PC-9 (cell line): ENCODE measurements at regions not wholly inside any gene's neighbourhood (a gene's known extent, or its start where the extent isn't known, plus 50 kb on each side); places are given as distances from the start of the nearest gene placed in this dataset.

Experiments used
- BruUV-seq: library from RNA; stranded (reverse); fragments of 400-500 nt; replicated peaks from 2 replicates; lab custom pipeline; 2021; lab: Mats Ljungman, UMichigan
- CTCF ChIA-PET: fragments of 300-600 bp; sonication (Branson Sonifier 250); formaldehyde crosslinking; loops from one replicate; lab custom pipeline; 2022; ENCODE audit warnings: antibody characterized with exemption; lab: Charles Lee
- POLR2A ChIA-PET: fragments of 300-600 bp; sonication (Branson Sonifier 250); formaldehyde crosslinking; loops from one replicate; lab custom pipeline; 2022; ENCODE audit warnings: antibody characterized with exemption; ENCODE audit not compliant: unreplicated experiment; lab: Charles Lee
- DNase-seq, 2 experiments: peaks; one replicate each; pipeline versions ENCODE4 v3.0.0 to v3.0.0-alpha.2; 2015 to 2022; ENCODE audit warnings: mixed read lengths in 1 of 2
- H2AFZ ChIP-seq: fragments of 200-600 bp; sonication (generic); 2 replicates; pipeline ENCODE4 v1.8.1; 2017; ENCODE audit warnings: antibody characterized with exemption
- H3F3A ChIP-seq: fragments of 200-600 bp; sonication (generic); 2 replicates; pipeline ENCODE4 v1.8.1; 2017; ENCODE audit warnings: antibody characterized with exemption, mild to moderate bottlenecking, low read depth; ENCODE audit not compliant: insufficient read depth
- H3K27ac ChIP-seq: fragments of 200-600 bp; sonication (generic); 2 replicates; pipeline ENCODE4 v1.6.1; 2016; ENCODE audit warnings: mixed run types
- H3K27me3 ChIP-seq: fragments of 200-600 bp; sonication (generic); 2 replicates; pipeline ENCODE4 v1.6.1; 2016; ENCODE audit warnings: low read depth, mixed run types; ENCODE audit not compliant: insufficient read depth
- H3K36me3 ChIP-seq: fragments of 200-600 bp; sonication (generic); 2 replicates; pipeline ENCODE4 v1.6.1; 2016; ENCODE audit warnings: low read depth, mixed run types
- H3K4me1 ChIP-seq: fragments of 200-600 bp; sonication (generic); replicated peaks from 2 replicates; pipeline ENCODE4 v1.6.1; 2016; ENCODE audit warnings: mixed run types; ENCODE audit not compliant: insufficient read depth
- H3K4me2 ChIP-seq: fragments of 200-600 bp; sonication (generic); 2 replicates; pipeline ENCODE4 v1.6.1; 2017; ENCODE audit warnings: mixed run types
- H3K4me3 ChIP-seq: fragments of 200-600 bp; sonication (generic); 2 replicates; pipeline ENCODE4 v1.6.1; 2016; ENCODE audit warnings: mixed run types
- H3K79me2 ChIP-seq: fragments of 200-600 bp; sonication (generic); 2 replicates; pipeline ENCODE4 v1.6.1; 2017; ENCODE audit warnings: low read depth, mixed run types
- H3K9me2 ChIP-seq: fragments of 200-600 bp; sonication (generic); 2 replicates; pipeline ENCODE4 v1.8.1; 2017; ENCODE audit warnings: mild to moderate bottlenecking; ENCODE audit not compliant: insufficient read depth
- H3K9me3 ChIP-seq: fragments of 200-600 bp; sonication (generic); 2 replicates; pipeline ENCODE4 v1.8.1; 2016; ENCODE audit warnings: low read depth; ENCODE audit not compliant: insufficient read depth
- H4K20me1 ChIP-seq: fragments of 200-600 bp; sonication (generic); 2 replicates; pipeline ENCODE4 v1.8.1; 2017; ENCODE audit not compliant: insufficient read depth
- CTCF ChIP-seq: fragments of 200-600 bp; sonication (generic); conservative IDR thresholded peaks from 2 replicates; pipeline ENCODE4 v1.6.1; 2017; ENCODE audit warnings: mixed run types, antibody characterized with exemption, mild to moderate bottlenecking, moderate library complexity
- EZH2 ChIP-seq: fragments of 200-600 bp; sonication (generic); IDR thresholded peaks from 2 replicates; pipeline ENCODE4 v1.8.0; 2017; ENCODE audit warnings: antibody characterized with exemption, low read depth
- intact Hi-C: fragments of 100-400 bp; cut with micrococcal nuclease; formaldehyde crosslinking; loops from one replicate; pipeline ENCODE4 v1.10.0; 2022; ENCODE audit not compliant: unreplicated experiment

DNA sequence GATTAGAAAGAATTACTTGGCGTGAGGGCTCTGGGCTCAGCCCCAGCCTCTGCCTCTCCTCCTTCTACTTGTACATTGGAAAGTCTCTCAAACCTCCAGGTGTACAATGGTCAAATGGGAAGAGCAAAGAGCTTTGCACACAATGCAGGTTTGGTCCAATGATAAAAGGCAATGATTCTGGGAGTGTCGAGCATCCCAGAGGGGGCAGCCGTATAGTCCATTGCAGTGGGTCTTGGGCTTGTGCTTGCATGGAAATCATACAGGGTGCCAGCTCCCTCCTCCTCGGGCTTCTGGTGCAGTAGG is 98.0 kb upstream of the NCK2 start:
- intact Hi-C loops, result no loop called here
- Histone ChIP-seq H3K4me3 (no peak overlapping the region), H3K9me3 (no peaks in the 10 kb centered on the region), H3F3A (no peaks in the 10 kb centered on the region), H2AFZ (no peak overlapping the region), H3K27ac (no peak overlapping the region), H3K4me2 (no peak overlapping the region), H3K27me3 (peaks cover 79% of the 10 kb centered on the region), H3K9me2 (no peaks in the 10 kb centered on the region), H3K79me2 (no peaks in the 10 kb centered on the region), H3K36me3 (no peaks in the 10 kb centered on the region), H4K20me1 (no peaks in the 10 kb centered on the region), H3K4me1 (no peaks in the 10 kb centered on the region)
- CTCF ChIA-PET, result no interaction called here
- DNase-seq, result no peak
- BruUV-seq, result no TSS peak
- TF ChIP-seq EZH2, result no peak
- TF ChIP-seq CTCF, result no peak
- POLR2A ChIA-PET, result no interaction called here

GRCh38 chr2:105645938-105646773 is 98.6 kb upstream of the NCK2 start:
- peaks cover 84% of the 10 kb centered on the region for H3K27me3 ChIP-seq
- no peak overlapping the region for H3K27ac ChIP-seq
- no peak overlapping the region for H3K4me2 ChIP-seq
- DNase-seq, result no peak
- TF ChIP-seq EZH2 (no peak), CTCF (no peak)
- BruUV-seq, result no TSS peak
- no peaks in the 10 kb centered on the region for H3K9me2 ChIP-seq
- no peak overlapping the region for H2AFZ ChIP-seq
- no peaks in the 10 kb centered on the region for H3K36me3 ChIP-seq
- H3K79me2 ChIP-seq, result no peaks in the 10 kb centered on the region
- POLR2A ChIA-PET, result no interaction called here
- no peaks in the 10 kb centered on the region for H4K20me1 ChIP-seq
- no peaks in the 10 kb centered on the region for H3K9me3 ChIP-seq
- H3K4me3 ChIP-seq, result no peak overlapping the region
- no peaks in the 10 kb centered on the region for H3F3A ChIP-seq
- CTCF ChIA-PET, result no interaction called here
- H3K4me1 ChIP-seq, result no peaks in the 10 kb centered on the region
- intact Hi-C loops, result no loop called here

- ChIA-PET POLR2A (no interaction called here), CTCF (no interaction called here)
- Histone ChIP-seq H3F3A (no peaks in the 10 kb centered on the region), H3K4me1 (no peaks in the 10 kb centered on the region), H3K27ac (no peak overlapping the region), H2AFZ (no peak overlapping the region), H3K9me2 (no peaks in the 10 kb centered on the region), H4K20me1 (no peaks in the 10 kb centered on the region), H3K79me2 (no peaks in the 10 kb centered on the region), H3K27me3 (peaks cover 93% of the 10 kb centered on the region), H3K9me3 (no peaks in the 10 kb centered on the region), H3K36me3 (no peaks in the 10 kb centered on the region), H3K4me2 (no peak overlapping the region), H3K4me3 (no peak overlapping the region)
- BruUV-seq, result no TSS peak
- intact Hi-C loops, result no loop called here
- no peak for DNase-seq
- TF ChIP-seq CTCF (no peak), EZH2 (no peak)
These were observed 99.4 kb upstream of the NCK2 start for GRCh38 chr2:105645031-105645937.
